GM20431 (cell line): ENCODE measurements at regions not wholly inside any gene's neighbourhood (a gene's known extent, or its start where the extent isn't known, plus 50 kb on each side); places are given as distances from the start of the nearest gene placed in this dataset.
"Not testable (repeated sequence)": the region's sequence is repeated elsewhere in the genome, so short reads cannot be mapped to it uniquely, and the experiment has no call there.

Source experiments
- in situ Hi-C: fragments of 300-500 bp; cut with MseI, MboI; formaldehyde crosslinking; loops from one replicate; pipeline ENCODE4 v1.15.0; 2020; ENCODE audit warnings: low sequenced_read_pairs; ENCODE audit not compliant: unreplicated experiment

DNA sequence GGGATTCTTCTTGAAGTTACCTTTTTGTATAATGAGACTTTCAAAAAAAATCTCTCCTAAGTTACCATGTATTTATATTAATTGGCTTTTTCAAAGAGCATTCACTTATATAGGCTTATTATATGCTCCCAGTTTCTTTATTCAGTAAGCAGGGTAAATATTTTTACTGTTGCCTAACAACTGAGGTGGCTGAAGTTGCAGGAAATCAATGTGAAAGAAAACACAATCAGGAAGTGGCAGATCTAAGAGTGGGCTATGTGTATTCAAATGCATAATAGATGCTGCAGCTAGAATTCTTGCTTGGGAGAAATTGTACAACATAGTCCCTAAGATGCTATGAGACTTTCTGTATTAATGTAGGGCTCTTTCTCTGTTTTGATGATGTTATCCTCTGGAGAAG, 606.9 kb downstream of the NUF2 start:
- in situ Hi-C loops, result no loop called here

DNA sequence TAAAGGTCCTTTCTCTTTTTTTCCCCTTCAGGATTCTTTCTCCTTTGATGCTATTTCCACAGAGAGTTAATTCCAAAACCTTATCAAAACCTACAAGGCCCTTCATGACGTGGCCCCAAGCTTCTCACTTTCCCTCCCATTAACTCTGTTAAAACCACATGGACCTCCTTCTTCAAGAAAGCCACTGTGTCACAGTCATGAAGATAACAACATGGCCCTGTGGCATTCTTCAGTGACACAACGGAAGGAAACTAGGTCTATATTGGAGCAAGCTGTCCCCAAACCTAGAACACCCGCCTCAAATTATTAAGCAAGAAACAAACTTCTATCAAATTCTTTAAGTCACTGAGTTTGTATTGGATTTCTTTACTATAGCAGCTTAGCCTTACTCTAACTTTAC, 611.1 kb downstream of the NUF2 start:
- in situ Hi-C loops, result no loop called here

DNA sequence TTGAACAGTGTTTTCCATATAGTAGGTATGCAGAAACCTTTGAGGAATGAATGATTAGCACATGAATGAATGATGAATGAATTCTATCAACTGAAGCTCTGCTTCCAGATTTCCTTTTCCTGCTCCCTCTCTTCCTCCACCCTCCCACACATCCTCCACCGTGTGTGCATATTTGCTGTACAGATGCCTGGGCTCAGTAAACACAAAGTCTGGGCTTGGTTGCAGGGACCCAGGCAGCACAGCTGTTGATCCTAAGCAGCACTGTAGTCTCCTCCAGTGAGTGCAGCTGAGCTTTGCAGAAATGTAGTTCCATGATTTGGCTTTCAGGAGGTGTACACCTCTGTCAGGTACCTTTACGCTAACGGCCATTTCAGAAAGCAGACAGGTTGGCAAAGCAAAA, 611.7 kb downstream of the NUF2 start:
- in situ Hi-C loops, result no loop called here

DNA sequence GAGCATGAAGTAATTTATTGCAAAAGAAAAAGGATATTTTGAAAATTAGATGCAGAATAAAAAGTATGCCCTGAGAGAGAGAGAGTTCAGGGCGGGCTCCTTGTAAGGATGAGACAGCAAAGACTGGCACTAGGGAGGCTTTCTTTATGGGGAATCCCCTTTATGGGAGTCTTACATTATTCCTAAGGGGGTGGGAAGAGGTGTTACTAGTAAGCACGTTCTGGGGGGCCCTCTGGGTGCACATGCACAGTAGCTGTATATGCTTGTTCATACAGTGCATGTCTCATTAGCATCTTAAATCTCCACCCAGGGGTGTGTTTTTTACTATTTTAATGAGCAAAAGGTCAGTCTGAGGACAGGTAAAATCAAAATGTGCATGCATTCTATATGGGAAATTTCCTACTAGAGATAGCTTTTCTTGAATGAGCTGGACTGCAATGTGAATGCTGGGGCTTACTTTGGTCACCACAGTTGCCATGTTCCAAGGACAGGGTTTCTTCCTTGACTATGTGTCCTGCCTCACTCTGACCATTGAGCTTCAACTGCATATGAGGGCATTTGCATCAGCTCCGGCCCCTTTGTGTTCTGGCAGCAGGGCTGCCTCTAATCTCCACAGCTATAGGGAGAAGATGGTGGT, 614.1 kb downstream of the NUF2 start:
- in situ Hi-C loops, result no loop called here

DNA sequence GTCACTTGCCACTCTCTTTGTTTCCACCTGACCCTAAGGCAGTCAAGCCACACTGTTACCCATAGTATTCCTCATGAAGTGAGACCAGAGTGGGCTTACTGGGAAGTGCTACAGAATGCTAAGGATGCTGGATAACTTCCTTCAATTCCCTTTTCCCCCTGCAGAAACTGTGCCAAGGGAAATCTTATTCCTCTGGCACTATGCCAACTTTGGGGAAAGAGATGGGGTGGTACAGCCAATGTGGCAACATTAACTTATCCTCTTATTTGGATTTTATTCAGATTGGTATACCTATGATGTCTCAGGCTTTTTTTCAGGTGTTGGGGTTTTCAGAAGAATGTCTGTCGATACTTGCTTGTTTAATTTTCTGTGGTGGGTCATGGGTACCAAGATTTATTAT, 599.4 kb upstream of the PBX1 start:
- in situ Hi-C loops, result no loop called here

DNA sequence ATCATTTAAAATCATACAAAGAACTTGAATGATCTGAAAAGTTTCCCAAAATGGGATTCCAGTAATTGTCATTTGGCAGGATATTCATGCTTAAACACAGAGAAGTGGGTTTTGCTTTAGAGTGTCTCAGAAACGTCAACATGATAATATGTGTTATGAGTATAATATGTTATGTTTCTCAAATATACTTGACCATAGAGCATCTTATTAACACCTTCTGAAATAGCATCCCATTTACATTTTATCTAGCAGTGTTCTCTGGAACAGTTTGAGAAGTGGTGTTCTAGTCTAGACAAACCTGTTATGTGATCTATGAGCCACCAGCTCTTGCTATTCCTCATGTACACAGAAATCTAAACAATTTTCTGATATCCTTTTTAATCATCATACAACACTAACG, 588.8 kb upstream of the PBX1 start:
- in situ Hi-C loops, result no loop called here

DNA sequence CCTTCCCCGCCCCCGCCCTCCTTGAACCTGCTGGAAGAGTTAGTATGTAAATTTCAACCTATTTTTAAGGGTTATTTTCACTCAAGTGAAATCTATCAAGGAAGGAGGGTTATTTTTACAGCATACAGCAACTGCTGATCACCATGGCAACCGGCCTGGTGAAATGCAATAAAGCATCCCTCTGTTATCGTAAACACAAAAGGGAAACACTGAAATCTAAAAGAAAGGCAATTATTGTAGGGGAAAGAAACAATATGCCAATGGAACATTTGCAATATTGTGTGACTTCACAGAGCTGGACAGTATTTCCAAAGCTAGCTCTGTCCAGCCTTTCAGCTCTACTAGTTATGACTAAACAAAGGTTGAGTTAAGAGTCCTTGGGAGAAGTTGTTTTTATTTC, 588.3 kb upstream of the PBX1 start:
- in situ Hi-C loops, result no loop called here

DNA sequence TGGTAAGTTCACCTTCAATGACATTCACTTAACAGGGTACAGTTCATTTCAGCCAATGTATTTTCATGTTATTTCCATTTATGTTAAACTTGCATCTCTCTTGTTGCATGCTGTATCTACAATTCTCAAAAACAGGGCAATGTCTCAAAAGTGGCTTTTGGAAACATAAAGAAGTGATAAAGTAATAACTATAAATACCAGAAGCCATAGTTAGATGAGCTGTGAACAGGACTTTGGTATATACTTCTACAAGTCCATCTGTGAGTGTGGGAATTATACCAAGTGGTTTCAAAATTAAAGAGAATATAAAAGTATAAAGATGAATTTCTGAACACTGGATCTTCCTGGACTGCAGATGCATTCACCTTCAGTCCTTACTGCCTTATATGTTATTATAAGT, 585.4 kb upstream of the PBX1 start:
- in situ Hi-C loops, result no loop called here

DNA sequence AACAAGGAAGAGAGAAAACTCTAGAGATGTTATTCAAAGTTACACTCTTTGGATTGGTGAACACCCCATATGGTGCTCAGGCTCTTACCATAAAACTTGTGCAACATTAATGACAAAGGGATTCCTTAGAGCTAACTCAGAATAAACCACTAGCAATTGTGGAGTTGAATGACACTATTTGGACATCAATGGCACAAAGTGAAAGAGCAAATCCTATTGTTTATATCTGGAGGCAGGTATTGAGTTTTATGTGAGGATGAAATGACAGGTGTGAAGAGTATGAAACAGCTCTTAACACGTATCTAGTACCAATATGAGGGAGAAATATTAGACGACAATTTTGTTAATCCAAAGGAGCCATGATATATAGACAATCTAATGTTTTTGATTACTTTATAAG, 584.9 kb upstream of the PBX1 start:
- in situ Hi-C loops, result no loop called here

DNA sequence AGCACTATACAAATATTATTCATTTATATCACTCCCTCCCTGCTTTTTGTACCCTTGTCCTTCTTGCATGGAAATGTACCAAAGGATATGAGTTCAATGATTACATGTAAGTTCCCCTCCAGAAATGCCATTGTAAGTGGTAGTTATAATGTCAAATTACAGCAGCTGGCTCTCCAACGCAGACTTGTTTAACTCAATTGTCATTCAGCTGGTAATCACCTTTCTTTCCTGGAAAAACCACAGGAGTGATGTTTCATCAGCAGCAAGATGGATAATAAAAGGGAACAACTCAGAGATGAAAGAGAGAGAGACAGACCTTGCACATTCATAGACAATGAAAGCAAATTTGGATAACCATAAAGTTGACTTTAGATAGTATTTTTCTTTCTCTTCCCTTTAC, 578.6 kb upstream of the PBX1 start:
- in situ Hi-C loops, result no loop called here

DNA sequence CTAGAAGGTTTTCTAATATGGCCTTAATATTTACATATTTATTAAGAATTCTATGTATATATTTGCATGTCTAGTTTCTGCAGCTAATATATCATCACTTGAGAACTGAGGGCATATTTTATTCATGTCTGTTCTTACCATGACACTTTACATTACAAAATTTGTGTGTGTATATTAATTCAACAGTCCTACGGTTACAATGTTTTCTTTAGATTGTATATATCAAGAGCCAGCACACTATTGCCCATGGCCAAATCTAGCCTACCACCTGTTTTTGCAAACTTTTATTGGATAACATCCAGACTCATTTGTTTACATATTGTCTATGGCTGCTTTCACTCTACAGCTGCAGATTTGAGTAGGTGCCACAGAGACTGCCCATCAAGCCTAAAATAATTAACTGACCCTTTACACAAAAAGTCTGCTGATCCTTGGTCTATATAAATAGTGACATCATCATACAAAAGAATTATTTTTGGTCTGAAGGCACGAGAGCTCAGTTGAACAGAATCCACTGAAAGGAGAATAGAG, 577.4 kb upstream of the PBX1 start:
- in situ Hi-C loops, result no loop called here

DNA sequence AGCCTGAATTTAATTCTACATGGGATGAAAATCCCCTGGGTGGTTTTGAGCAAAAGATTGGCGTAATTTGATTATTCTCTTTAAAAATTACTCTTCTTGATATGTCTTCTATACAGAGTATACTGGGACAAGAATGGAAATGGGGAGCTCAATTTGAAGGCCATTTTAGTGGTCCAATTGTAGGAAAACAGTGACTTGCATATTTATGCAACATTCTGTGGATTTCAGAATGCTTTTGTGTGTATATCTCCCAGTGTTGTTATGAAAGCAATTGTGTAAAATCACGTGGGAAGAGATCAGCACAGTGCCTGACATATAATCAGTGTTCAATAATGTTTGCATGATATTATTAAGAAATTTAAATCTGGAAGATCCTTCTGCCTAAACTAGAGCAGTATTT, 575.9 kb upstream of the PBX1 start:
- in situ Hi-C loops, result no loop called here

DNA sequence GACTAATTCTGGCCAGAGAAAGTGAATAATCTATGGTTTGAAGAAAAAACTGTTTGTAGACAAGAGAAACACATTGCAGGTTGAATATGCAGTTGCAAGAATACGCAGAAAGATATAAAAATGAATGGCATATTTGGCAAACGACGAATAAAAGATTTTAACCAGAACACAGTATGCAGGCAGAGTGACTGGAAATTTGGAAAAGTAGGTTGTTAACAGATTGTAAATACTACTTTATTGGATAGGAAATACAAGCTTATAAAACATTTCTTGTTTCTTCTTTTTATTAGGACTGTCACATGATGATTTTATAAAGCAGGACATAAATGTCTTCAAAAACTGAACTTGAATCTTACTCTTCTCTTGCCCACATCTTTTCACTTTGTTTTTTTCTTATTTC, 573.3 kb upstream of the PBX1 start:
- in situ Hi-C loops, result no loop called here

DNA sequence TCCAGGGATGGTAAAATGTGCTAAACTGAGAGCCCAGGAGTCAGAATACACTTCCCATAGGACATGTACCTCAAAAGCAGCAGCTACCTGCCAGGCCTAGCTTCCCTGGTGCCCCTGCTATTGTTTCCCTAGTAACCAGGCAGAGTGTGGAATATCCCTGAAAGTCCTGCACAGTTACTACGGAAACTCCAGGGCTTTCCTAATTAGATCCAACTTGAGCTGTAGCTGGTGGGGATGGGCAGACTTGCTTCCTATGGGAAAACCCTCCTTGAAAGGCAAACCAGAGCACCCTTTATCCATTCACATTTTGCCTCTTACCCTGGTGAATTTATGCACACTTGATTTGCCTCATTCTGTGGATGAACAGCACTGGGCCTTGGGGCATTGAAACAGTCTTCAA, 559.9 kb upstream of the PBX1 start:
- in situ Hi-C loops, result no loop called here

DNA sequence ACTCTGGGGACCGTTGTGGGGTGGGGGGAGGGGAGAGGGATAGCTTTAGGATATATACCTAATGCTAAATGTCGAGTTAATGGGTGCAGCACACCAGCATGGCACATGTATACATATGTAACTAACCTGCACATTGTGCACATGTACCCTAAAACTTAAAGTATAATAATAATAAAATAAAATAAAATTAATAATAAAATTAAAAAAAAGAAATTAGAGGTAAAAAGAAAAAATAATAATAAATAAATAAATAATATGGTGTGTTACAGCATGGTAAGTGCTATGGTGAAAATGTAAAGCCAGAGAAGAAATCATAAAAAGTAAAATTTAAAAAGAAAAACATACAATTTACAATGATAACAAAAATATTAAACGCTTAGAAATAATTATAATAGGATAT, 552.8 kb upstream of the PBX1 start:
- in situ Hi-C loops, result not testable (repeated sequence)

DNA sequence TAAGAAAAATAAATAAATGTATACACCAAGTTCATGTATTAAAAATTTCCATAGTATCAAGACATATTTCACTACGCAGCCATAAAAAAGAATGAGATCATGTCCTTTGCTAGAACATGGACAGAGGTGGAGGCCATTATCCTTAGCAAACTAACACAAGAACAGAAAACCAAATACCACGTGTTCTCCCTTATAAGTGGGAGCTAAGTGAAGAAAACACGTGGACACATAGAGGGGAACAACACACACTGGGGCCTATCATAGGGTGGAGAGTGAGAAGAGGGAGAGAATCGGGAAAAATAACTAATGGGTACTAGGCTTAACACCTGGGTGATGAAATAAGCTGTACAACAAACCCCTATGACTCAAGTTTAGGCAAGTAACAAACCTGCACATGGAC, 552.4 kb upstream of the PBX1 start:
- in situ Hi-C loops, result no loop called here

DNA sequence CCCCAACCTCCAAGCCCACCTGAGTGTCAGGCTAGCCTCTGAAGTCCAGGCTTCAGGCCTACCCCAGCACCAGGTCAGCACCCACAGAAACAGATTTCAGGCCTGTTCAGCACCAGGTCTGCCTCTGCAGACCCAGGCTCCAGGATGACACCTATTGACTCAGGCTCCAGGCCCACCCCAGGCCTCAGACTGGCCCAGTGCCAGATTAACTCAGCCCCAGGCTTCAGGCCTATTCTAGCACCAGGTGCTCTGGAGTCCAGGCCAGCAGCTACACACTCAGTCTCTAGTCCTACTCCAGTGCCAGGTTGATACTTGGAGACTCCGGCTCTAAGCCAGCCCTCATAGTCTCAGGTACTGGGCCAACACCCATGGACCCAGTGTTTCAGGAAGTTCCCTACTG, 541.7 kb upstream of the PBX1 start:
- in situ Hi-C loops, result no loop called here

DNA sequence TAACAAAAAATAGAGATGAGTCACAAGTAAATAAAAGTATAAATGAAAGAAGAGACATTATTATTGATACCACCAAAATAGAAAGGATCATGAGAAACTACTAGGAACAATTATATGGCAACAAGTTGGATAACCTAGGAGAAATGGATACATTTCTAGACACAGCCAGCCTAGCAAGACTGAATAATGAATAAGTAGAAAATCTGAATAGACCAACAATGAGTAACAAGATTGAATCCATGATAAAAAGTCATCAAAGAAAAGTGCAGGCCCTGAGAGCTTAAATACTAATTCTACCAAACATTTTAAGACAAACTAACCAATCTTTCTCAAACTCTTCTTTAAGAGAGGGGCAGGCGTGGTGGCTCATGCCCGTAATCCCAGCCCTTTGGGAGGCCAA, 538.6 kb upstream of the PBX1 start:
- in situ Hi-C loops, result no loop called here

DNA sequence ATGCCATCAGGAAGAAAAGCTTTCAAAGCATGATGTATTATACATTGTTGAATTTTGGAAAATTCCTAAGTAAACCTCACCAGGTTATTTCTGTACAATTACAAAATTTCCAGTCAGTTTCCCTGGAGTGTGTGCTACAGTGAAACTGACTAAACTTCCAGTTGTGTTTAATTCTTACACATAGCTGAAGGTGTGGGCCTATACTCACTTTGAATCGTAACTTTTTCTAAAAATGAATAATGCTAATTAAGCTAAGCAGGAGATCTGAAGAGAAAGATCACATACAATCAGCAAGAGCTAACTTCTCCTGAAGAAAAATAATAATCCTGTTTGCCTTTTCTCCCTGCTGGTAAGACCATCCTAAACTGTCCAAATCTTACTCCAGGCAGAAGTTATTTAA, 537.2 kb upstream of the PBX1 start:
- in situ Hi-C loops, result no loop called here

DNA sequence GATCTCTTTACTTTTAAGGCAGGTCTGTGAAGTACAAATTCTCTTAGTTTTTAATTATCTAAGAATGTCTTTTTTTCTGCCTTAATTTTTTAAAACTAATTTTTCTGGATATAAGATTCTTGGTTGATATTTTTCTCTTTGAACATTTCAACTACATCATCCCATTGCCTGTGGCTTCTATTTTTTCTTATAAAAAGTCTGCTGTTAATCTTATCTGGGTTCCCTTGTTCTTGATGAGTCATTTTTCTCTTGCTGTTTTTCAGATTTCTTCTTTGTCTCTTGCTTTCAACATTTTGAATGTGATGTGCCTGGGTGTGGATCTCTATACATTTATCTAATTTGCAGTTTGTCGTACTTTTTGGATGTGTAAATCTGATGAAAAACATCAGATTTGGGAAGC, 525.2 kb upstream of the PBX1 start:
- in situ Hi-C loops, result no loop called here

DNA sequence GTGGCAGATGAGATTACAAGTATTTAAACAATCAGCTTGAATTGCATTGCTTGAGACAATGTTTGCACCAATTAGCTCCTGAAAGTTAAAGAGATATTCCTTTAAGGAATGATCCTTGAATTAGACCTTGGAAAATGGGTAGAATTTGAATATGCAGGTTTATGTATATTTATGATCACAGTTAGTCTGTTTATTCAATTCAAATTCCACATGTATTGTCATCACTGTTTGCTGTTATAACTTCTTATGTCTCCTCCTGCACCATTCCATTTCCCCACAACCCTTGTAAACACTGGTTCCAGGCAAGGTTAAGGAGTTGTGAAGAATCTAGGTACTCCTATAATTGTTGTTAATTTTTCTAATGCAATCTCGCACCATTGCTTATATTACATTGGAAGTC, 518.2 kb upstream of the PBX1 start:
- in situ Hi-C loops, result no loop called here

DNA sequence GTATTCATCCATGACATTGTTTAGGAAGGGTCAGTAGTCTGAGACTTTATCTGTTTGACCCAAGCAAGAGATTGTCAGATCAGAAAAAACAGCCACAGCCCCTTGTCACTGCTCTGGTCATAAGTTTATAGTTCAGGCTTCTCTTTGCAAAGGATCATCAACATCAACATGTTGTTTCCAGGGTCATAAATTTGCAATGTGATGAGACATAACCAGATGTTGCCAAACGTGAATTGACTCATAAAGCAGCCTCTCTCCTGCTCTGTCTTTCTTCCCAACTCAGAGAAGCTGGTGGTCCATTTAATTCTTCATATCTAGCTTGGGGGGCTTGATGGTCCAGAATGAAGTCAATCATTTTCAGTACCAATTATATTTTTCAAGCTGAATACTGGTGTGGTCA, 507.2 kb upstream of the PBX1 start:
- in situ Hi-C loops, result no loop called here

DNA sequence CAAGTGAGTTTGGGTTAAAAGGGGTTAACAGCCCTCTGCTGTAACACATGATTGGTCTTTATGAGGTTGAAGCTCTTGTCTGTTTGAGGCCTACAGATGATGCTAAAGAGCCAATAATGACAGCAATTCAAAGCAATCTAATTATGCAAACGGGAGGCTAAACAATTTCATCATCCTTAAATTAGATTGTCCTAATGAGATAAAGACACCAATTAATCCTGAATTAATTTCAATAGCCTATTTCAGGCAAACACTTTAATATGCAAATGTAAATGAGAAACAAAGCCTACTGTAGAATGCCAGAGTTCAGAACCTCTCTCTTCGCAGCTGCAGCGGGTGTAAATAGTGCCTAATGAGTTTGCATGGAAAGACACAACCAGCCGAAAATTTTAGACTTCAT, 504.7 kb upstream of the PBX1 start:
- in situ Hi-C loops, result no loop called here
